SK-N-SH (cell line): ENCODE measurements at regions not wholly inside any gene's neighbourhood (a gene's known extent, or its start where the extent isn't known, plus 50 kb on each side); places are given as distances from the start of the nearest gene placed in this dataset.

Experiments used
- CTCF ChIA-PET: fragments of 300-600, 350-600 bp; formaldehyde crosslinking; extraction: SDS; loops from one replicate; lab custom pipeline; 2021; lab: Yijun Ruan, JAX
- POLR2A ChIA-PET: fragments of 350-600 bp; sonication (Branson Sonifier 250); formaldehyde crosslinking; extraction: SDS; loops from one replicate; lab custom pipeline; 2020; ENCODE audit warnings: antibody characterized with exemption, inconsistent platforms; lab: Yijun Ruan, JAX
- DNase-seq: peaks from one replicate; pipeline ENCODE4 v3.0.0; 2012
- H2AFZ ChIP-seq: fragments of 200-600 bp; sonication (generic); 2 replicates; pipeline ENCODE4 v1.8.1; 2016; ENCODE audit warnings: antibody characterized with exemption, mild to moderate bottlenecking, low read depth
- H3F3A ChIP-seq: fragments of 200-600 bp; sonication (generic); replicated peaks from 2 replicates; pipeline ENCODE3; 2016; ENCODE audit warnings: antibody characterized with exemption, mild to moderate bottlenecking; ENCODE audit not compliant: insufficient read depth
- H3K27ac ChIP-seq, 2 experiments: fragments of 200-500 bp in 1 of 2; fragments of 200-600 bp in 1 of 2; sonication (Bioruptor generic) in 1 of 2; sonication (generic), shearing (Covaris generic) in 1 of 2; 2 replicates each; pipeline versions ENCODE4 v1.5.1 to v1.6.1; 2014 to 2016; ENCODE audit warnings: low read depth in 2 of 2, inconsistent platforms in 1 of 2, low read length in 1 of 2, mild to moderate bottlenecking in 1 of 2, mixed read lengths in 1 of 2
- H3K27me3 ChIP-seq: fragments of 200-600 bp; sonication (generic), shearing (Covaris generic); 2 replicates; pipeline ENCODE4 v1.6.1; 2016; ENCODE audit warnings: mixed run types; ENCODE audit not compliant: insufficient read depth
- H3K36me3 ChIP-seq, 2 experiments: fragments of 200-500 bp in 1 of 2; fragments of 200-600 bp in 1 of 2; sonication (Bioruptor generic) in 1 of 2; sonication (generic) in 1 of 2; replicated peaks in 1 of 2; 2 replicates each; pipeline versions ENCODE3 to v1.5.1; 2014 to 2016; ENCODE audit warnings: low read length in 1 of 2, mild to moderate bottlenecking in 1 of 2; ENCODE audit not compliant: insufficient read depth in 2 of 2, control insufficient read depth in 1 of 2
- H3K4me1 ChIP-seq, 2 experiments: fragments of 200-500 bp in 1 of 2; fragments of 200-600 bp in 1 of 2; sonication (Bioruptor generic) in 1 of 2; sonication (generic), shearing (Covaris generic) in 1 of 2; 2 replicates each; pipeline versions ENCODE4 v1.5.1 to v1.6.1; 2014 to 2016; ENCODE audit warnings: low read depth in 1 of 2, low read length in 1 of 2, mixed run types in 1 of 2; ENCODE audit not compliant: insufficient read depth in 2 of 2, control insufficient read depth in 1 of 2
- H3K4me2 ChIP-seq: fragments of 200-600 bp; sonication (generic), shearing (Covaris generic); 2 replicates; pipeline ENCODE4 v1.6.1; 2017; ENCODE audit warnings: mixed run types
- H3K4me3 ChIP-seq, 2 experiments: fragments of 200-500 bp in 1 of 2; fragments of 200-600 bp in 1 of 2; sonication (Bioruptor generic) in 1 of 2; sonication (generic), shearing (Covaris generic) in 1 of 2; 2 replicates each; pipeline versions ENCODE4 v1.5.1 to v1.8.1; 2014 to 2016; ENCODE audit warnings: low read depth in 2 of 2, inconsistent platforms in 1 of 2, low read length in 1 of 2, mild to moderate bottlenecking in 1 of 2, mixed read lengths in 1 of 2, moderate library complexity in 1 of 2
- H3K79me2 ChIP-seq: fragments of 200-600 bp; sonication (generic); 2 replicates; pipeline ENCODE4 v1.8.1; 2017; ENCODE audit warnings: mild to moderate bottlenecking; ENCODE audit not compliant: insufficient read depth
- H3K9ac ChIP-seq: fragments of 200-600 bp; sonication (generic); 2 replicates; pipeline ENCODE4 v1.6.1; 2017; ENCODE audit warnings: mixed run types
- H3K9me2 ChIP-seq: fragments of 200-600 bp; sonication (generic); 2 replicates; pipeline ENCODE4 v1.6.1; 2017; ENCODE audit warnings: mixed run types
- H3K9me3 ChIP-seq: fragments of 200-600 bp; sonication (generic); 2 replicates; pipeline ENCODE4 v1.6.1; 2017; ENCODE audit warnings: mixed run types, mild to moderate bottlenecking, moderate library complexity
- H4K20me1 ChIP-seq: fragments of 200-600 bp; sonication (generic); 2 replicates; pipeline ENCODE4 v1.6.1; 2017; ENCODE audit warnings: mild to moderate bottlenecking, mixed run types; ENCODE audit not compliant: insufficient read depth
- CHD2 ChIP-seq: fragments of 150-350 bp; IDR thresholded peaks from 2 replicates; pipeline ENCODE4 v1.6.1; 2018; ENCODE audit warnings: low read length; ENCODE audit not compliant: partially characterized antibody
- CTCF ChIP-seq: fragments of 200-600 bp; sonication (generic); IDR thresholded peaks from 2 replicates; pipeline ENCODE4 v1.6.1; 2017; ENCODE audit warnings: antibody characterized with exemption, mild to moderate bottlenecking, moderate library complexity
- ELF1 ChIP-seq: IDR thresholded peaks from 2 replicates; pipeline ENCODE4 v1.4.0; 2012
- FOXJ3 ChIP-seq: sonication (generic); formaldehyde crosslinking; IDR thresholded peaks from 2 replicates; pipeline ENCODE4 v1.5.1; 2020; ENCODE audit warnings: mild to moderate bottlenecking, missing genetic modification reagents
- GATA2 ChIP-seq: sonication (generic); formaldehyde crosslinking; IDR thresholded peaks from 2 replicates; pipeline ENCODE4 v1.5.0; 2020; ENCODE audit warnings: mild to moderate bottlenecking, missing genetic modification reagents
- IRF3 ChIP-seq: fragments of 150-350 bp; IDR thresholded peaks from 2 replicates; pipeline ENCODE4 v1.6.1; 2016; ENCODE audit warnings: mild to moderate bottlenecking, low read depth, low read length
- MAX ChIP-seq: IDR thresholded peaks from 2 replicates; pipeline ENCODE4 v1.4.0; 2012; ENCODE audit warnings: low read depth
- MXI1 ChIP-seq: IDR thresholded peaks from 2 replicates; pipeline ENCODE4 v1.6.1; 2012; ENCODE audit warnings: mild to moderate bottlenecking, low read depth, low read length, improper control_type of control experiment
- RCOR1 ChIP-seq: fragments of 150-350 bp; IDR thresholded peaks from 2 replicates; pipeline ENCODE4 v1.6.1; 2017; ENCODE audit warnings: antibody characterized with exemption, low read length
- SMC3 ChIP-seq: IDR thresholded peaks from 2 replicates; pipeline ENCODE4 v1.6.1; 2012; ENCODE audit warnings: low read depth, low read length, improper control_type of control experiment
- ZBTB33 ChIP-seq: IDR thresholded peaks from 2 replicates; pipeline ENCODE4 v1.4.0; 2012; ENCODE audit warnings: low read depth, borderline replicate concordance
- WGBS: methylation state at CpG from one replicate; pipeline ENCODE4 v1.1.6; 2017; ENCODE audit warnings: low lambda C conversion rate; 5-methylcytosine and 5-hydroxymethylcytosine counted together
- TF ChIP-seq, protein P1 (sequence below): IDR thresholded peaks from 2 replicates; pipeline ENCODE4; 2012
- TF ChIP-seq, protein P2 (sequence below): IDR thresholded peaks from 2 replicates; pipeline ENCODE4 v1.4.0; 2012; ENCODE audit warnings: low read depth, borderline replicate concordance

DNA sequence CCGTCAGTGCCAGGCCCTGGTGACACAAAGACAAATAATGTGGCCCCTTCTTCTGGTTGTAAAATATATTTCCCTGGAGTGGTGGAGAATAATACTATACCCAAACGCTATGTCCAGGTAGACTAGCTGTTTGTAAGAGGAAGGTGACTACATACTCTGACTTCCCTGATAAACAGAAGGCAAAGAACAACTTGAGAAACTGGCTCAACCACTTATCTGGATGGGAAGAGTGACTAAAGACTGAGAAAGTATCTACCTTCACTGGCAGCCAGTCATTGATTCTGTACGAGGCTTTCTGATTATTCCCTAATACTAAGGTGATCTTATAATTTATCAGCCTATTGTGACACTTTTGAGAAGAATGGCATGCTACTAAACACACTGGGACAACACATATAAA is 569.7 kb downstream of the EPHA7 start:
- TF ChIP-seq ELF1, result no peak
- TF ChIP-seq, protein P1, sequence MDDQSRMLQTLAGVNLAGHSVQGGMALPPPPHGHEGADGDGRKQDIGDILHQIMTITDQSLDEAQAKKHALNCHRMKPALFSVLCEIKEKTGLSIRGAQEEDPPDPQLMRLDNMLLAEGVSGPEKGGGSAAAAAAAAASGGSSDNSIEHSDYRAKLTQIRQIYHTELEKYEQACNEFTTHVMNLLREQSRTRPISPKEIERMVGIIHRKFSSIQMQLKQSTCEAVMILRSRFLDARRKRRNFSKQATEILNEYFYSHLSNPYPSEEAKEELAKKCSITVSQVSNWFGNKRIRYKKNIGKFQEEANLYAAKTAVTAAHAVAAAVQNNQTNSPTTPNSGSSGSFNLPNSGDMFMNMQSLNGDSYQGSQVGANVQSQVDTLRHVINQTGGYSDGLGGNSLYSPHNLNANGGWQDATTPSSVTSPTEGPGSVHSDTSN, result no peak
- TF ChIP-seq FOXJ3 (CRISPR knock-in tag), result no peak
- no peak for TF ChIP-seq SMC3
- no peak for TF ChIP-seq GATA2 (CRISPR knock-in tag)
- no peak for TF ChIP-seq IRF3
- POLR2A ChIA-PET, result no interaction called here
- no peak for DNase-seq
- Histone ChIP-seq H3K9me2 (no peaks in the 10 kb centered on the region), H3K9ac (no peak overlapping the region), H3K27me3 (no peaks in the 10 kb centered on the region), H3K4me3 (no peak overlapping the region), H4K20me1 (no peaks in the 10 kb centered on the region), H3K36me3 (no peaks in the 10 kb centered on the region), H3K4me2 (no peak overlapping the region), H3F3A (no peaks in the 10 kb centered on the region), H3K27ac (no peak overlapping the region), H3K9me3 (no peaks in the 10 kb centered on the region), H3K79me2 (no peaks in the 10 kb centered on the region), H3K4me1 (no peaks in the 10 kb centered on the region), H2AFZ (no peak overlapping the region)
- WGBS, result 0% methylated on average over 3 of the region's 3 CpGs
- CTCF ChIA-PET, result no interaction called here

GRCh38 chr6:92848901-92849300 is 570.5 kb downstream of the EPHA7 start:
- no peaks in the 10 kb centered on the region for H3K9me2 ChIP-seq
- TF ChIP-seq FOXJ3 (CRISPR knock-in tag) (no peak), ELF1 (no peak), ZBTB33 (no peak), RCOR1 (no peak), MXI1 (no peak), CTCF (no peak), MAX (no peak), CHD2 (no peak)
- TF ChIP-seq, protein P2, sequence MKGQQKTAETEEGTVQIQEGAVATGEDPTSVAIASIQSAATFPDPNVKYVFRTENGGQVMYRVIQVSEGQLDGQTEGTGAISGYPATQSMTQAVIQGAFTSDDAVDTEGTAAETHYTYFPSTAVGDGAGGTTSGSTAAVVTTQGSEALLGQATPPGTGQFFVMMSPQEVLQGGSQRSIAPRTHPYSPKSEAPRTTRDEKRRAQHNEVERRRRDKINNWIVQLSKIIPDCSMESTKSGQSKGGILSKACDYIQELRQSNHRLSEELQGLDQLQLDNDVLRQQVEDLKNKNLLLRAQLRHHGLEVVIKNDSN, result no peak
- H3K9ac ChIP-seq, result no peak overlapping the region
- H3K4me3 ChIP-seq, result no peak overlapping the region
- H3K4me1 ChIP-seq, result no peaks in the 10 kb centered on the region
- H3K27ac ChIP-seq, result no peak overlapping the region
- no peak for DNase-seq
- no peak overlapping the region for H3K4me2 ChIP-seq
- H3K9me3 ChIP-seq, result no peaks in the 10 kb centered on the region
- no peaks in the 10 kb centered on the region for H3K79me2 ChIP-seq
- POLR2A ChIA-PET, result no interaction called here
- H2AFZ ChIP-seq, result no peak overlapping the region
- no peaks in the 10 kb centered on the region for H3F3A ChIP-seq
- H3K36me3 ChIP-seq, result no peaks in the 10 kb centered on the region
- no peaks in the 10 kb centered on the region for H4K20me1 ChIP-seq
- CTCF ChIA-PET, result no interaction called here
- H3K27me3 ChIP-seq, result no peaks in the 10 kb centered on the region
